PC-9 (cell line): ENCODE measurements at regions not wholly inside any gene's neighbourhood (a gene's known extent, or its start where the extent isn't known, plus 50 kb on each side); places are given as distances from the start of the nearest gene placed in this dataset.
"Not testable (repeated sequence)": the region's sequence is repeated elsewhere in the genome, so short reads cannot be mapped to it uniquely, and the experiment has no call there.

Source experiments
- BruUV-seq: library from RNA; stranded (reverse); fragments of 400-500 nt; replicated peaks from 2 replicates; lab custom pipeline; 2021; lab: Mats Ljungman, UMichigan
- CTCF ChIA-PET: fragments of 300-600 bp; sonication (Branson Sonifier 250); formaldehyde crosslinking; loops from one replicate; lab custom pipeline; 2022; ENCODE audit warnings: antibody characterized with exemption; lab: Charles Lee
- POLR2A ChIA-PET: fragments of 300-600 bp; sonication (Branson Sonifier 250); formaldehyde crosslinking; loops from one replicate; lab custom pipeline; 2022; ENCODE audit warnings: antibody characterized with exemption; ENCODE audit not compliant: unreplicated experiment; lab: Charles Lee
- DNase-seq, 2 experiments: peaks; one replicate each; pipeline versions ENCODE4 v3.0.0 to v3.0.0-alpha.2; 2015 to 2022; ENCODE audit warnings: mixed read lengths in 1 of 2
- H2AFZ ChIP-seq: fragments of 200-600 bp; sonication (generic); 2 replicates; pipeline ENCODE4 v1.8.1; 2017; ENCODE audit warnings: antibody characterized with exemption
- H3F3A ChIP-seq: fragments of 200-600 bp; sonication (generic); 2 replicates; pipeline ENCODE4 v1.8.1; 2017; ENCODE audit warnings: antibody characterized with exemption, mild to moderate bottlenecking, low read depth; ENCODE audit not compliant: insufficient read depth
- H3K27ac ChIP-seq: fragments of 200-600 bp; sonication (generic); 2 replicates; pipeline ENCODE4 v1.6.1; 2016; ENCODE audit warnings: mixed run types
- H3K27me3 ChIP-seq: fragments of 200-600 bp; sonication (generic); 2 replicates; pipeline ENCODE4 v1.6.1; 2016; ENCODE audit warnings: low read depth, mixed run types; ENCODE audit not compliant: insufficient read depth
- H3K36me3 ChIP-seq: fragments of 200-600 bp; sonication (generic); 2 replicates; pipeline ENCODE4 v1.6.1; 2016; ENCODE audit warnings: low read depth, mixed run types
- H3K4me1 ChIP-seq: fragments of 200-600 bp; sonication (generic); replicated peaks from 2 replicates; pipeline ENCODE4 v1.6.1; 2016; ENCODE audit warnings: mixed run types; ENCODE audit not compliant: insufficient read depth
- H3K4me2 ChIP-seq: fragments of 200-600 bp; sonication (generic); 2 replicates; pipeline ENCODE4 v1.6.1; 2017; ENCODE audit warnings: mixed run types
- H3K4me3 ChIP-seq: fragments of 200-600 bp; sonication (generic); 2 replicates; pipeline ENCODE4 v1.6.1; 2016; ENCODE audit warnings: mixed run types
- H3K79me2 ChIP-seq: fragments of 200-600 bp; sonication (generic); 2 replicates; pipeline ENCODE4 v1.6.1; 2017; ENCODE audit warnings: low read depth, mixed run types
- H3K9me2 ChIP-seq: fragments of 200-600 bp; sonication (generic); 2 replicates; pipeline ENCODE4 v1.8.1; 2017; ENCODE audit warnings: mild to moderate bottlenecking; ENCODE audit not compliant: insufficient read depth
- H3K9me3 ChIP-seq: fragments of 200-600 bp; sonication (generic); 2 replicates; pipeline ENCODE4 v1.8.1; 2016; ENCODE audit warnings: low read depth; ENCODE audit not compliant: insufficient read depth
- H4K20me1 ChIP-seq: fragments of 200-600 bp; sonication (generic); 2 replicates; pipeline ENCODE4 v1.8.1; 2017; ENCODE audit not compliant: insufficient read depth
- CTCF ChIP-seq: fragments of 200-600 bp; sonication (generic); conservative IDR thresholded peaks from 2 replicates; pipeline ENCODE4 v1.6.1; 2017; ENCODE audit warnings: mixed run types, antibody characterized with exemption, mild to moderate bottlenecking, moderate library complexity
- EZH2 ChIP-seq: fragments of 200-600 bp; sonication (generic); IDR thresholded peaks from 2 replicates; pipeline ENCODE4 v1.8.0; 2017; ENCODE audit warnings: antibody characterized with exemption, low read depth
- intact Hi-C: fragments of 100-400 bp; cut with micrococcal nuclease; formaldehyde crosslinking; loops from one replicate; pipeline ENCODE4 v1.10.0; 2022; ENCODE audit not compliant: unreplicated experiment

GRCh38 chr3:14001136-14001535 lies 121.3 kb upstream of the WNT7A start:
- CTCF ChIA-PET: no interaction called here
- no peak overlapping the region for H3K4me2 ChIP-seq
- H3K27ac ChIP-seq: no peak overlapping the region
- intact Hi-C loops: no loop called here
- peaks cover 4% of the 10 kb centered on the region; the same call in 1 of the 2 replicates for H3K4me1 ChIP-seq
- no peaks in the 10 kb centered on the region for H4K20me1 ChIP-seq
- POLR2A ChIA-PET: interaction anchor here (0.7 kb wide), 1 partner anchor 251 kb away, joined by 6 read pairs; no protein-coding TSS in a partner anchor
- no peaks in the 10 kb centered on the region for H3K9me3 ChIP-seq
- H3K9me2 ChIP-seq: no peaks in the 10 kb centered on the region
- no peak overlapping the region for H2AFZ ChIP-seq
- no peaks in the 10 kb centered on the region for H3K79me2 ChIP-seq
- H3K36me3 ChIP-seq: no peaks in the 10 kb centered on the region
- no TSS peak for BruUV-seq
- TF ChIP-seq CTCF (no peak), EZH2 (no peak)
- no peak for DNase-seq
- H3K4me3 ChIP-seq: no peak overlapping the region
- H3K27me3 ChIP-seq: no peaks in the 10 kb centered on the region
- no peaks in the 10 kb centered on the region for H3F3A ChIP-seq

GRCh38 chr3:14000556-14000955 lies 120.7 kb upstream of the WNT7A start:
- no peaks in the 10 kb centered on the region for H3K79me2 ChIP-seq
- H3K4me3 ChIP-seq: no peak overlapping the region
- no peaks in the 10 kb centered on the region for H3K36me3 ChIP-seq
- H3K9me2 ChIP-seq: no peaks in the 10 kb centered on the region
- no peaks in the 10 kb centered on the region for H3F3A ChIP-seq
- ChIA-PET POLR2A (interaction anchor here (0.7 kb wide), 1 partner anchor 252 kb away, joined by 6 read pairs; no protein-coding TSS in a partner anchor), CTCF (no interaction called here)
- H3K4me1 ChIP-seq: peaks cover 4% of the 10 kb centered on the region; the same call in 1 of the 2 replicates
- H3K9me3 ChIP-seq: no peaks in the 10 kb centered on the region
- TF ChIP-seq CTCF (no peak), EZH2 (no peak)
- H3K4me2 ChIP-seq: no peak overlapping the region
- H3K27ac ChIP-seq: no peak overlapping the region
- H3K27me3 ChIP-seq: no peaks in the 10 kb centered on the region
- no TSS peak for BruUV-seq
- intact Hi-C loops: no loop called here
- no peak for DNase-seq
- no peaks in the 10 kb centered on the region for H4K20me1 ChIP-seq
- no peak overlapping the region for H2AFZ ChIP-seq

GRCh38 chr3:13998831-13999230 lies 119.0 kb upstream of the WNT7A start:
- BruUV-seq: no TSS peak
- CTCF ChIA-PET: no interaction called here
- TF ChIP-seq CTCF: no peak
- TF ChIP-seq EZH2: no peak

GRCh38 chr3:13995216-13995615 lies 115.3 kb upstream of the WNT7A start:
- H3K4me3 ChIP-seq, POLR2A ChIA-PET, H3K4me2 ChIP-seq, H3K9me2 ChIP-seq, DNase-seq, H3K36me3 ChIP-seq, intact Hi-C loops, H3K27me3 ChIP-seq, H3K9me3 ChIP-seq, H4K20me1 ChIP-seq, H3K27ac ChIP-seq, H3K4me1 ChIP-seq, H3K79me2 ChIP-seq, H3F3A ChIP-seq, BruUV-seq, H2AFZ ChIP-seq, CTCF ChIA-PET: not testable (repeated sequence)

More at GRCh38 chr3:13998831-13999230, 119.0 kb upstream of the WNT7A start:
- intact Hi-C loops: no loop called here
- Histone ChIP-seq H3K9me3 (no peaks in the 10 kb centered on the region), H3K27ac (no peak overlapping the region), H3K4me3 (no peak overlapping the region), H3F3A (no peaks in the 10 kb centered on the region), H3K4me1 (peaks cover 4% of the 10 kb centered on the region; the same call in 1 of the 2 replicates), H3K4me2 (no peak overlapping the region), H2AFZ (no peak overlapping the region), H3K36me3 (no peaks in the 10 kb centered on the region), H3K9me2 (no peaks in the 10 kb centered on the region), H3K27me3 (peaks cover 5% of the 10 kb centered on the region; the same call in 1 of the 2 replicates), H4K20me1 (no peaks in the 10 kb centered on the region), H3K79me2 (no peaks in the 10 kb centered on the region)
- POLR2A ChIA-PET: no interaction called here
- no peak for DNase-seq

DNA sequence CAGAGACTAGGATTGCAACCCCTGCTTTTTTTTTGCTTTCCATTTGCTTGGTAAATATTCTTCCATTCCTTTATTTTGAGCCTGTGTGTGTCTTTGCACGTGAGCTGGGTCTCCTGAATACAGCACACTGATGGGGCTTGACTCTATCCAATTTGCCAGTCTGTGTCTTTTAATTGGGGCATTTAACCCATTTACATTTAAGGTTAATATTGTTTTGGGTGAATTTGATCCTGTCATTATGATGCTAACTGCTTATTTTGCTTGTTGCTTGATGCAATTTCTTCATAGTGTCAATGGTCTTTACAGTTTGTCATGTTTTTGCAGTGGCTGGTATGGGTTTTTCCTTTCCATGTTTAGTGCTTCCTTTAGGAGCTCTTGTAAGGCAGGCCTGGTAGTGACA lies 109.1 kb upstream of the WNT7A start:
- H3F3A ChIP-seq, H3K4me2 ChIP-seq, H3K9me3 ChIP-seq, intact Hi-C loops, H3K36me3 ChIP-seq, CTCF ChIA-PET, H3K4me1 ChIP-seq, H3K27me3 ChIP-seq, DNase-seq, H3K27ac ChIP-seq, H3K4me3 ChIP-seq, H4K20me1 ChIP-seq, BruUV-seq, H2AFZ ChIP-seq, POLR2A ChIA-PET, H3K79me2 ChIP-seq, H3K9me2 ChIP-seq: not testable (repeated sequence)
